HEK293 (cell line): ENCODE measurements at regions not wholly inside any gene's neighbourhood (a gene's known extent, or its start where the extent isn't known, plus 50 kb on each side); places are given as distances from the start of the nearest gene placed in this dataset.

Experiments used
- CTCF ChIA-PET: fragments of 350-600 bp; formaldehyde crosslinking; extraction: SDS; loops from one replicate; lab custom pipeline; 2021; ENCODE audit warnings: antibody characterized with exemption; lab: Yijun Ruan, JAX
- POLR2A ChIA-PET: fragments of 300-600 bp; formaldehyde crosslinking; extraction: SDS; loops from one replicate; lab custom pipeline; 2020; ENCODE audit warnings: antibody characterized with exemption, inconsistent platforms; lab: Yijun Ruan, JAX
- H3K27ac ChIP-seq: fragments of 200-500 bp; sonication (Bioruptor generic); 2 replicates; pipeline ENCODE4 v1.5.1; 2014; ENCODE audit warnings: low read depth, low read length, control low read depth, inconsistent platforms; ENCODE audit errors: extremely low read depth
- H3K36me3 ChIP-seq, 2 experiments: fragments of 200-500 bp in 1 of 2; sonication (Bioruptor generic) in 1 of 2; 1 replicate in 1 of 2; 2 replicates in 1 of 2; pipeline ENCODE4 v1.5.1; 2014 to 2017; ENCODE audit warnings: inconsistent platforms in 2 of 2, low read length in 2 of 2; ENCODE audit not compliant: control insufficient read depth in 2 of 2, insufficient read depth in 1 of 2
- H3K4me1 ChIP-seq: fragments of 200-500 bp; sonication (Bioruptor generic); 2 replicates; pipeline ENCODE4 v1.5.1; 2014; ENCODE audit warnings: mild to moderate bottlenecking, low read length, inconsistent platforms; ENCODE audit not compliant: control insufficient read depth, insufficient read depth
- H3K4me3 ChIP-seq: 2 replicates; pipeline ENCODE4 v1.5.1; 2011; ENCODE audit warnings: low read depth, mild to moderate bottlenecking, control low read depth, low read length, moderate library complexity
- H3K9me3 ChIP-seq: fragments of 200-500 bp; sonication (Bioruptor generic); 2 replicates; pipeline ENCODE4 v1.5.1; 2014; ENCODE audit warnings: low read depth, low read length, inconsistent platforms; ENCODE audit not compliant: control insufficient read depth, insufficient read depth
- AEBP2 ChIP-seq: fragments of 450-650 bp; formaldehyde crosslinking; IDR thresholded peaks from 2 replicates; pipeline ENCODE4 v1.5.1; 2016; ENCODE audit warnings: missing biosample characterization, missing genetic modification characterization, borderline replicate concordance
- GLI4 ChIP-seq: fragments of 450-650 bp; formaldehyde crosslinking; IDR thresholded peaks from 2 replicates; pipeline ENCODE4 v1.5.1; 2016; ENCODE audit warnings: missing biosample characterization, missing genetic modification characterization
- HOXA7 ChIP-seq: sonication (generic); formaldehyde crosslinking; IDR thresholded peaks from 2 replicates; pipeline ENCODE4 v1.8.1; 2022; ENCODE audit warnings: missing genetic modification reagents, borderline replicate concordance
- KLF17 ChIP-seq: fragments of 450-650 bp; formaldehyde crosslinking; IDR thresholded peaks from 2 replicates; pipeline ENCODE4 v1.5.1; 2016; ENCODE audit warnings: missing biosample characterization, missing genetic modification characterization
- MYNN ChIP-seq: fragments of 450-650 bp; formaldehyde crosslinking; IDR thresholded peaks from 2 replicates; pipeline ENCODE4 v1.5.1; 2016; ENCODE audit warnings: missing biosample characterization, missing genetic modification characterization, borderline replicate concordance
- OVOL3 ChIP-seq: fragments of 450-650 bp; formaldehyde crosslinking; IDR thresholded peaks from 2 replicates; pipeline ENCODE4 v1.5.1; 2016; ENCODE audit warnings: missing biosample characterization, missing genetic modification characterization
- PRDM1 ChIP-seq: fragments of 450-650 bp; formaldehyde crosslinking; IDR thresholded peaks from 2 replicates; pipeline ENCODE4; 2016; ENCODE audit warnings: missing biosample characterization, missing genetic modification characterization
- RBAK ChIP-seq: fragments of 450-650 bp; formaldehyde crosslinking; IDR thresholded peaks from 2 replicates; pipeline ENCODE4 v1.5.1; 2016; ENCODE audit warnings: missing biosample characterization, missing genetic modification characterization
- SCRT1 ChIP-seq: fragments of 450-650 bp; formaldehyde crosslinking; IDR thresholded peaks from 2 replicates; pipeline ENCODE4 v1.5.1; 2016; ENCODE audit warnings: missing biosample characterization, missing genetic modification characterization, borderline replicate concordance
- ZNF10 ChIP-seq: fragments of 450-650 bp; formaldehyde crosslinking; IDR thresholded peaks from 2 replicates; pipeline ENCODE4 v1.5.1; 2017; ENCODE audit warnings: missing biosample characterization, missing genetic modification characterization
- ZNF202 ChIP-seq: fragments of 450-650 bp; formaldehyde crosslinking; IDR thresholded peaks from 2 replicates; pipeline ENCODE4 v1.5.1; 2016; ENCODE audit warnings: missing biosample characterization, missing genetic modification characterization, borderline replicate concordance
- ZNF266 ChIP-seq: fragments of 450-650 bp; formaldehyde crosslinking; IDR thresholded peaks from 2 replicates; pipeline ENCODE4 v1.5.1; 2016; ENCODE audit warnings: missing biosample characterization, missing genetic modification characterization, low read depth
- ZNF274 ChIP-seq, 2 experiments: fragments of 200-500 bp in 1 of 2; fragments of 450-650 bp in 1 of 2; sonication (Bioruptor generic) in 1 of 2; formaldehyde crosslinking in 1 of 2; IDR thresholded peaks; 2 replicates each; pipeline versions ENCODE4 v1.5.1 to v1.6.1; 2014 to 2016; ENCODE audit warnings: borderline replicate concordance in 1 of 2, inconsistent platforms in 1 of 2, low read length in 1 of 2, missing biosample characterization in 1 of 2, missing genetic modification characterization in 1 of 2
- ZNF335 ChIP-seq: fragments of 450-650 bp; formaldehyde crosslinking; conservative IDR thresholded peaks from 2 replicates; pipeline ENCODE4 v1.5.1; 2016; ENCODE audit warnings: missing biosample characterization, missing genetic modification characterization
- ZNF362 ChIP-seq: fragments of 450-650 bp; formaldehyde crosslinking; IDR thresholded peaks from 2 replicates; pipeline ENCODE4 v1.5.1; 2016; ENCODE audit warnings: missing biosample characterization, missing genetic modification characterization
- ZNF404 ChIP-seq: fragments of 450-650 bp; formaldehyde crosslinking; IDR thresholded peaks from 2 replicates; pipeline ENCODE4 v1.5.1; 2017; ENCODE audit warnings: missing biosample characterization, missing genetic modification characterization
- ZNF555 ChIP-seq: fragments of 450-650 bp; formaldehyde crosslinking; conservative IDR thresholded peaks from 2 replicates; pipeline ENCODE4 v1.5.1; 2017; ENCODE audit warnings: missing biosample characterization, mild to moderate bottlenecking, missing genetic modification characterization, inconsistent platforms
- ZNF585B ChIP-seq: fragments of 450-650 bp; formaldehyde crosslinking; IDR thresholded peaks from 2 replicates; pipeline ENCODE4 v1.5.1; 2016; ENCODE audit warnings: missing biosample characterization, missing genetic modification characterization
- ZNF624 ChIP-seq: fragments of 450-650 bp; formaldehyde crosslinking; IDR thresholded peaks from 2 replicates; pipeline ENCODE4 v1.5.1; 2017; ENCODE audit warnings: missing biosample characterization, missing genetic modification characterization
- ZNF776 ChIP-seq: fragments of 450-650 bp; formaldehyde crosslinking; IDR thresholded peaks from 2 replicates; pipeline ENCODE4 v1.5.0; 2017; ENCODE audit warnings: missing biosample characterization, missing genetic modification characterization, borderline replicate concordance
- ZNF792 ChIP-seq: fragments of 450-650 bp; formaldehyde crosslinking; IDR thresholded peaks from 2 replicates; pipeline ENCODE4 v1.5.1; 2016; ENCODE audit warnings: missing biosample characterization, missing genetic modification characterization

GRCh38 chr3:117941015-117941414, 1093.6 kb downstream of the IGSF11 start:
- no peak overlapping the region for H3K4me3 ChIP-seq
- no peaks in the 10 kb centered on the region for H3K36me3 ChIP-seq
- H3K4me1 ChIP-seq: no peaks in the 10 kb centered on the region
- ChIA-PET POLR2A (no interaction called here), CTCF (interaction anchor here (0.6 kb wide), 1 partner anchor 41 kb away, joined by 4 read pairs; no protein-coding TSS in a partner anchor)
- H3K9me3 ChIP-seq: no peaks in the 10 kb centered on the region
- no peak overlapping the region for H3K27ac ChIP-seq
- TF ChIP-seq ZNF776: no peak
- no peak for TF ChIP-seq AEBP2 (tag by site-specific recombination)
- TF ChIP-seq, all 188 proteins: peak for 0

- TF ChIP-seq RBAK (tag by site-specific recombination) (no peak), GLI4 (tag by site-specific recombination) (no peak), MYNN (tag by site-specific recombination) (no peak), ZNF404 (tag by site-specific recombination) (no peak), ZNF274 (IDR thresholded peaks at IDR 0.05; ENCODE audit: low read length) (no peak), ZNF274 (tag by site-specific recombination; IDR thresholded peaks at IDR 0.05; ENCODE audit: borderline replicate concordance) (no peak), ZNF362 (tag by site-specific recombination) (no peak), ZNF624 (no peak), ZNF335 (tag by site-specific recombination) (no peak), ZNF585B (tag by site-specific recombination) (no peak), PRDM1 (tag by site-specific recombination) (no peak), ZNF266 (tag by site-specific recombination) (no peak), ZNF10 (tag by site-specific recombination) (no peak), ZNF792 (tag by site-specific recombination) (no peak), KLF17 (tag by site-specific recombination) (no peak), HOXA7 (CRISPR knock-in tag) (no peak), SCRT1 (no peak), OVOL3 (tag by site-specific recombination) (no peak), ZNF555 (tag by site-specific recombination) (no peak), ZNF202 (tag by site-specific recombination) (no peak)
- Histone ChIP-seq H3K4me1 (no peaks in the 10 kb centered on the region), H3K36me3 (no peaks in the 10 kb centered on the region), H3K9me3 (no peaks in the 10 kb centered on the region), H3K4me3 (no peak overlapping the region), H3K27ac (no peak overlapping the region)
- CTCF ChIA-PET: interaction anchor here (0.6 kb wide), 1 partner anchor 42 kb away, joined by 4 read pairs; no protein-coding TSS in a partner anchor
- POLR2A ChIA-PET: no interaction called here
These were observed 1092.9 kb downstream of the IGSF11 start for GRCh38 chr3:117941756-117942155.
